NT2/D1 (cell line): ENCODE measurements at regions not wholly inside any gene's neighbourhood (a gene's known extent, or its start where the extent isn't known, plus 50 kb on each side); places are given as distances from the start of the nearest gene placed in this dataset.
"Not testable (repeated sequence)": the region's sequence is repeated elsewhere in the genome, so short reads cannot be mapped to it uniquely, and the experiment has no call there.

ENCODE experiments used
- DNase-seq: peaks from one replicate; pipeline ENCODE4 v3.0.0-alpha.2; 2011; ENCODE audit warnings: low read depth, low spot score
- H3K27me3 ChIP-seq: 2 replicates; pipeline ENCODE4 v1.6.0; 2011; ENCODE audit warnings: mild to moderate bottlenecking; ENCODE audit not compliant: insufficient read length, insufficient read depth
- H3K36me3 ChIP-seq: 2 replicates; pipeline ENCODE4 v1.6.1; 2011; ENCODE audit warnings: mild to moderate bottlenecking, low read length, mixed read lengths; ENCODE audit not compliant: insufficient read depth, insufficient read length
- H3K4me1 ChIP-seq: 2 replicates; pipeline ENCODE4 v1.5.1; 2011; ENCODE audit not compliant: insufficient read depth, insufficient read length
- H3K4me3 ChIP-seq: 2 replicates; pipeline ENCODE4 v1.5.1; 2011; ENCODE audit warnings: low read depth; ENCODE audit not compliant: insufficient read length
- H3K9ac ChIP-seq: 2 replicates; pipeline ENCODE4 v1.6.0; 2011; ENCODE audit warnings: low read depth; ENCODE audit not compliant: insufficient read length
- H3K9me3 ChIP-seq: 2 replicates; pipeline ENCODE4 v1.5.1; 2011; ENCODE audit warnings: mild to moderate bottlenecking, low read length; ENCODE audit not compliant: insufficient read depth
- SUZ12 ChIP-seq: IDR thresholded peaks from 2 replicates; pipeline ENCODE4 v1.6.1; 2011; ENCODE audit not compliant: insufficient read length, insufficient read depth; ENCODE audit errors: extremely low read depth
- YY1 ChIP-seq: IDR thresholded peaks from 2 replicates; pipeline ENCODE4 v1.6.1; 2011; ENCODE audit not compliant: insufficient read length, insufficient read depth
- ZNF274 ChIP-seq: IDR thresholded peaks from 2 replicates; pipeline ENCODE4 v1.6.1; 2011; ENCODE audit warnings: mild to moderate bottlenecking, low read depth, low read length

- no peaks in the 10 kb centered on the region for H3K4me1 ChIP-seq
- H3K36me3 ChIP-seq, result no peaks in the 10 kb centered on the region
- no peaks in the 10 kb centered on the region for H3K9me3 ChIP-seq
- TF ChIP-seq YY1, result no peak
- no peak overlapping the region for H3K4me3 ChIP-seq
- no peak for DNase-seq
- no peaks in the 10 kb centered on the region for H3K27me3 ChIP-seq
- H3K9ac ChIP-seq, result no peak overlapping the region
Measured at GRCh38 chr21:18146820-18147219, 97.8 kb upstream of the CHODL start.

DNA sequence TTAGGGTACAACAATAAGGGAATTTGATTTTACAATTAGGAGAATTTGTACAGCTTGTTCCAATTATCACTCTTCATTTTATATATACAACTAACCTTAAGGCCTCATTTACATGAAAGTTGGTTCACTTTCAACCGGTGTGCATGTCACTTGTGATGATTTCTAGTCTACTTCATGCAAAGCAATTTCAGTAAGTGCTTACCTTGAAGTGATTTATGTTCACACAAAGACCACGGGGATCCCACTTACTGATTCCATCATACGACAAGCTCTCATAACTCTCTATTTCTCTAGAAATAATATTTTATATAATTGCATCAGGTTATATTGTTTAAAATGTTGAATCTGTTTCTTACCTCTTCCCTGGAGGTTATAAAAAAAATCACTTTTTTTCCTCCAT, 100.3 kb upstream of the CHODL start:
- no peak for DNase-seq
- Histone ChIP-seq H3K27me3 (no peaks in the 10 kb centered on the region), H3K4me3 (no peak overlapping the region), H3K9me3 (no peaks in the 10 kb centered on the region), H3K9ac (no peak overlapping the region), H3K36me3 (no peaks in the 10 kb centered on the region), H3K4me1 (no peaks in the 10 kb centered on the region)
- no peak for TF ChIP-seq ZNF274
- TF ChIP-seq SUZ12, result no peak
- no peak for TF ChIP-seq YY1

- Histone ChIP-seq H3K4me3 (no peak overlapping the region), H3K9me3 (no peaks in the 10 kb centered on the region), H3K9ac (no peak overlapping the region), H3K4me1 (no peaks in the 10 kb centered on the region), H3K36me3 (no peaks in the 10 kb centered on the region), H3K27me3 (no peaks in the 10 kb centered on the region)
- no peak for DNase-seq
- no peak for TF ChIP-seq YY1
- TF ChIP-seq ZNF274, result no peak
- TF ChIP-seq SUZ12, result no peak
Measured at GRCh38 chr21:18142655-18143054, 102.0 kb upstream of the CHODL start.

DNA sequence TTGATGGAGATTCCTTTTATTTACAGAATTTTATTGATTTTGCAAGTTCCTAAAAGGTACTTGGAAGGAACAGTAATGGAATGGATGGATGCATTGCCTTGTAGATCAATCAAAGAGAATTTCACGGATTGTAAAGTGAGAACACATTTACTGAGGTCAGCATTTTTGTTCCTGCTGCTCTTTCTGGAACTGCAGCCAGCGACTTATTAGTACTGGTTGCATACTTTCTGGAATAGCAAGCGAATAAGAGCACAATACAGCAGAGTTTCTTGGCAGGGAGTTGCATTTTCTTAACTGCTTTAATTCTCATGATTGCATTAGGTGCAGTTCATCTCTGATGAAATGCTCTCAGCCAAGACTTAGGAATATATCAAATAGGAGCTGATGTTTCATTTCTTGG, 106.1 kb upstream of the CHODL start:
- Histone ChIP-seq H3K9ac (no peak overlapping the region), H3K4me1 (no peaks in the 10 kb centered on the region), H3K36me3 (no peaks in the 10 kb centered on the region), H3K27me3 (no peaks in the 10 kb centered on the region), H3K9me3 (no peaks in the 10 kb centered on the region), H3K4me3 (no peak overlapping the region)
- no peak for DNase-seq
- TF ChIP-seq ZNF274 (no peak), SUZ12 (no peak), YY1 (no peak)

DNA sequence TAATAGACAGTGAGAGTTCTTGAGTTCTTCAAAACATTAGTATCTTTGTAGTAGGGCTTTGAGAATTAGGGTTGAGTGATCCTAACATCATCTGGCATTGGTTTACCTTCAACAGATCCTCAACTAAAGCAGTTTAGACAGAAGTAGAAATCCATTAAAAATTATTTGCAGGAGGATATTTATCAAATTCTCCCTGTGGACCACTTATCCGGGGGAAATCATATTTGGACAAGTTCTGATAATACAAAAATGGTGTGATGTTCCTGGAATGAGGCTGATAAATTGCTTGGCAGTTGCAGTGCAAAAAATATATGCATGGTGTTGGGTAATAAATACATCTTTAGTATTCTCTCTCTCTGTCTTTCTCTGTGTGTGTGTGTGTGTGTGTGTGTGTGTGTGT, 115.1 kb upstream of the CHODL start:
- Histone ChIP-seq H3K4me1 (no peaks in the 10 kb centered on the region), H3K9me3 (no peaks in the 10 kb centered on the region), H3K9ac (no peak overlapping the region), H3K4me3 (no peak overlapping the region), H3K36me3 (no peaks in the 10 kb centered on the region), H3K27me3 (no peaks in the 10 kb centered on the region)
- DNase-seq, result no peak
- no peak for TF ChIP-seq YY1
- TF ChIP-seq ZNF274, result no peak

DNA sequence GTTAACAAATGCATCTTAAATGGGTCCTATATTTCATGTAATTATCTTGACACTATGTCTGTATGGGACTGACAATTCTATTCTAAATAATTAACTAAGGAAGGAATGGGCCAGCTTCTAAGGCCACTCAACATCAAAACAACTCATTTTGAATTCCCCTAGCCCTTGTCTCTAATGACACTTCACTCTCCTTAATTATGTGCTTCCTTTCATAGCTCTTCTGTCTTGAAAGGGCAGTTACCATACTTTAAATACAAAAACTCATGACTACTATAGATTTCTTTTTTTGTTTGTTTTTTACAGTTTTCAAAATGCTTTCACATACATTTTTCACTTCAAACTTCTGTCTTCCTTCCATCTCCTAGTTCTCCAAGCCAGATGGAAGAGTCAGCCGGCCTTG, 126.1 kb upstream of the CHODL start:
- H3K9ac ChIP-seq, result no peak overlapping the region
- DNase-seq, result no peak
- TF ChIP-seq ZNF274 (no peak), YY1 (no peak), SUZ12 (no peak)
- H3K4me1 ChIP-seq, result no peaks in the 10 kb centered on the region
- H3K36me3 ChIP-seq, result no peaks in the 10 kb centered on the region
- H3K27me3 ChIP-seq, result no peaks in the 10 kb centered on the region
- H3K4me3 ChIP-seq, result no peak overlapping the region
- no peaks in the 10 kb centered on the region for H3K9me3 ChIP-seq

DNA sequence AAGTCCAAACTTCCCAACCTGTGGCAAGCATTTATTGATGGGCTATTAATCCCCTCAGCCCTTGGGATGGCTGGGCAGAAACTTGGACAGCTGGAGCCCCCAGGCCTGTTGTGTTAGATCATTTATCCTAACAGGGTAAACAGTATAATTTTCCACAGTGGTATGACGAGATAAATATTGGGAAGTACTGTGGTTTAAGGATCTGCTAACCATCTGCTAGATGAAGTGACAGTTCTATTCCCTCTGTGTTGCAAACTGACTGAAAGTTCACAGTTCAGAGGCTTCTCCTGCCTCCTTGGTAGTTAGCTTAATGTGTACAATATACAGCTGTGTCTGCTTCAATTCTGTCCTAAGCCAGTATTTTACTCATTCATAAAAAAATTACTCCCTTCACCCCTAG, 127.5 kb upstream of the CHODL start:
- no peaks in the 10 kb centered on the region for H3K4me1 ChIP-seq
- no peaks in the 10 kb centered on the region for H3K36me3 ChIP-seq
- H3K4me3 ChIP-seq, result no peak overlapping the region
- no peak for TF ChIP-seq ZNF274
- no peak for TF ChIP-seq YY1
- TF ChIP-seq SUZ12, result no peak
- H3K27me3 ChIP-seq, result no peaks in the 10 kb centered on the region
- no peak for DNase-seq
- no peak overlapping the region for H3K9ac ChIP-seq
- H3K9me3 ChIP-seq, result no peaks in the 10 kb centered on the region

- H3K4me1 ChIP-seq, result no peaks in the 10 kb centered on the region
- DNase-seq, result no peak
- H3K9me3 ChIP-seq, result no peaks in the 10 kb centered on the region
- TF ChIP-seq SUZ12 (no peak), YY1 (no peak), ZNF274 (no peak)
- no peaks in the 10 kb centered on the region for H3K36me3 ChIP-seq
- H3K9ac ChIP-seq, result no peak overlapping the region
- no peaks in the 10 kb centered on the region for H3K27me3 ChIP-seq
- no peak overlapping the region for H3K4me3 ChIP-seq
Measured at GRCh38 chr21:18114810-18115209, 129.8 kb upstream of the CHODL start.

DNA sequence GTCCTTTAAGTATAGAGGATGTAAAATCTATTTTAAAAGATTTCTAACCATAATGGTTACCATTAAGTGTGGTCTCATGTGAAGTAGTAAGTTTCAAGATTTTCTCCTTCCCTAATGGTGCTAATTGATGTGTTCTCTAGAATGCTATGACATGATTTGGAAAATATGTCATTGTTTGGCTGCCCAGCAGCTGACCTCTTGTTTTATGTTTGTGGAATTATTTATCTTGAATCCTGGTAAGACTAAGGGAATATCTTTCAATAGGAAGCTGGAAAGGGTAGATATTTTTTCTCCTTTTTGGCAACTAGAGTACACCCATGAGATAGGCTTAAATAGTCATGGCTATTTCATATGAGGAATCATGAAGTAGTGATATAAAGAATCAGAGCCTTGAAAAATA, 139.8 kb upstream of the CHODL start:
- Histone ChIP-seq H3K9me3 (no peaks in the 10 kb centered on the region), H3K4me1 (no peaks in the 10 kb centered on the region), H3K9ac (no peak overlapping the region), H3K36me3 (no peaks in the 10 kb centered on the region), H3K27me3 (no peaks in the 10 kb centered on the region), H3K4me3 (no peak overlapping the region)
- TF ChIP-seq ZNF274, result no peak
- no peak for TF ChIP-seq YY1
- TF ChIP-seq SUZ12, result no peak
- DNase-seq, result no peak

DNA sequence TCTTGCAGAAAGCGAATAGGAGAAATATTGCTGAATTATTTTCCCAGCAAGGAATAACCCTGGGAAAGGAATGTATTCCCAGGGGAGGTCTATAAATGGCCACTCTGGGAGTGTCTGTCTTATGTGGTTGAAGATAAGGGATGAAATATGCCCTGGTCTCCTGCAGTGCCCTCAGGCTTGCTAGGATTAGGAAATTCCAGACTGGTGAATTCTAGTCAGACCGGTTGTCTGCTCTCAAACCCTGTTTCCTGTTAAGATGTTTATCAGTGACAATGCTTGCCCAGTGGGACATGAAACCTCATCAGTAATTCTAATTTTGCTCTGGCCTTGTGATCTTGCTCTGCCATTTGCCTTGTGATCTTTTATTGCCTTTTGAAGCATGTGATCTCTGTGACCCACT, 148.2 kb upstream of the CHODL start:
- not testable (repeated sequence) for H3K4me3 ChIP-seq, H3K4me1 ChIP-seq, H3K36me3 ChIP-seq, H3K9ac ChIP-seq, H3K27me3 ChIP-seq, DNase-seq
- H3K9me3 ChIP-seq, result peaks cover 34% of the 10 kb centered on the region
